ENCODE measurements at regions not wholly inside any gene's neighbourhood (a gene's known extent, or its start where the extent isn't known, plus 50 kb on each side); places are given as distances from the start of the nearest gene placed in this dataset.
A peak's percentile ranks its signal among the peaks of the same experiment; 100 is the strongest.
"Not testable (repeated sequence)": the region's sequence is repeated elsewhere in the genome, so short reads cannot be mapped to it uniquely, and the experiment has no call there.

GRCh38 chr19:33866696-33867095 lies 70.0 kb downstream of the KCTD15 start:
- ATAC-seq = no peak
- no peaks in the 10 kb centered on the region for H3K9me3 ChIP-seq (ENCODE audit: control insufficient read depth, low read length)
- intact Hi-C loops (cut with DNase I) = no loop called here

DNA sequence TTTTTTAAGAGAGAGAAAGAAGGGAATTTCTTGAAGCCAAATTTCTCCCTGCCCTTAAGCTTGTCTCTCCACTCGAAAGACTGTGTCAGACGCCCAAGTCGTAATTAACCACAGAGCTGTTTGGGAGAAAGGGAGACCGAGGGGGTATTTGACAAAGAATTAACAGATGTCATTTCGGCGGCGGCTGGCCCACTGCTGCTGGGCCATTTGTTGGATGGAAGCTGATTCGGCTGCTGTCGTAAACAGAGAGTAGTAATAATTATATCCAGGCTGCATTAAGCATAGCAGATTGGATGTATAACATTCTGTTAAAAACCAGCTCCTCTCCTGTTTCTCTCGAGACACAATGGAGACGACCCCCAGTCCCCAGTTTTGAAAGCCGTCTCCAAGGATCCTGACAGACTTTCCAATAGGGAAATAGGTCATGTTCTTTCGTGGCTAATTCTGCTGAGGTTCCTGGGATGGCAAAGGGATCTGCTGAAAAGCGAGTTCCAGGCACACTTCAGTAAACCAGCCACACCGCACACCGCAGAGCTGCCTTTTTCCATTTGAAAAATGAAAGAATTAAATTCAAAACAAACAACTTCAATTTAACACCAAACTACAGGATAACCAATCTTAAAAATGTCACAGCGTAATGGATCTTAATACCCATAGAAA lies 71.5 kb downstream of the KCTD15 start:
- no peak for ATAC-seq
- WGBS = 45% methylated on average over 17 of the region's 17 CpGs
- intact Hi-C loops (cut with DNase I) = no loop called here

More at GRCh38 chr19:33866696-33867095, 70.0 kb downstream of the KCTD15 start:
- H3K27ac ChIP-seq (ENCODE audit: low read length) = no peak overlapping the region
- no peaks in the 10 kb centered on the region for H3K4me1 ChIP-seq (ENCODE audit: control insufficient read depth, insufficient read depth, low read length)
- 94% methylated on average over 5 of the region's 5 CpGs for WGBS
- no peak for DNase-seq
- no peak overlapping the region for H3K4me3 ChIP-seq (ENCODE audit: low read length)
- no peaks in the 10 kb centered on the region for H3K27me3 ChIP-seq (ENCODE audit: control insufficient read depth, insufficient read depth)

GRCh38 chr19:33868788-33869412 lies 72.2 kb downstream of the KCTD15 start:
- intact Hi-C loops (cut with DNase I) = no loop called here
- no peak overlapping the region for H3K27ac ChIP-seq (ENCODE audit: low read length)
- peak; percentile 65 to 83 (median 82) for DNase-seq

More for the DNA sequence above, 71.5 kb downstream of the KCTD15 start:
- H3K4me1 ChIP-seq (ENCODE audit: control insufficient read depth, insufficient read depth, low read length) = no peaks in the 10 kb centered on the region
- peak overlapping the region; percentile 30 for H3K4me3 ChIP-seq (ENCODE audit: low read length)
- H3K9me3 ChIP-seq (ENCODE audit: control insufficient read depth, low read length) = no peaks in the 10 kb centered on the region
- H3K27me3 ChIP-seq (ENCODE audit: control insufficient read depth, insufficient read depth) = no peaks in the 10 kb centered on the region
- peak in 1 of 3 donors; percentile 48 for DNase-seq
- H3K27ac ChIP-seq (ENCODE audit: low read length) = no peak overlapping the region

GRCh38 chr19:33870298-33870932 lies 73.7 kb downstream of the KCTD15 start:
- WGBS = 97% methylated on average over 1 of the region's 1 CpG
- H3K4me1 ChIP-seq (ENCODE audit: control insufficient read depth, insufficient read depth, low read length); intact Hi-C loops (cut with DNase I): not testable (repeated sequence)

More at GRCh38 chr19:33868788-33869412, 72.2 kb downstream of the KCTD15 start:
- no peaks in the 10 kb centered on the region for H3K4me1 ChIP-seq (ENCODE audit: control insufficient read depth, insufficient read depth, low read length)
- H3K9me3 ChIP-seq (ENCODE audit: control insufficient read depth, low read length) = no peaks in the 10 kb centered on the region
- 20% methylated on average over 21 of the region's 21 CpGs for WGBS
- H3K27me3 ChIP-seq (ENCODE audit: control insufficient read depth, insufficient read depth) = no peaks in the 10 kb centered on the region
- H3K4me3 ChIP-seq (ENCODE audit: low read length) = peak overlapping the region; percentile 30
- ATAC-seq = peak; percentile 94 to 95

DNA sequence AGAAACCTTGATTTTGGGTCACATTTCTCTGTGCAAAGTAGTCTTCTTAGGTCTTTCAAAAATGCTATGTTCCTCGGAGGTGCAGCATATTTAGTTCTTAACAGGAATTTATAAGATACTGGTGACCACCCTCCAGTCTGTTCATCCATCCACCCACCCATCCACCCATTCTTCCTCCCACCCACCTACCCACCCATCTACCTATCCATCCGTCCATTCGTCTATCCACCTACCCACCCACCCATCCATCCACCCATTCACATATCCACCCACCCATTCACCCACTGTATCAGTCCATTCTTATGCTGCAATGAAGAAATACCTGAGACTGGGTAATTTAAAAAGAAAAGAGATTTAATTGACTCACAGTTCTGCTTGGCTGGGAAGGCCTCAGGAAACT lies 74.9 kb downstream of the KCTD15 start:
- H3K27ac ChIP-seq (ENCODE audit: low read length) = no peak overlapping the region
- intact Hi-C loops (cut with DNase I) = no loop called here
- no peaks in the 10 kb centered on the region for H3K9me3 ChIP-seq (ENCODE audit: control insufficient read depth, low read length)
- no peak for DNase-seq
- H3K4me3 ChIP-seq (ENCODE audit: low read length) = no peak overlapping the region
- ATAC-seq = no peak
- WGBS = 94% methylated on average over 3 of the region's 3 CpGs
- no peaks in the 10 kb centered on the region for H3K4me1 ChIP-seq (ENCODE audit: control insufficient read depth, insufficient read depth, low read length)
- H3K27me3 ChIP-seq (ENCODE audit: control insufficient read depth, insufficient read depth) = no peaks in the 10 kb centered on the region

More at GRCh38 chr19:33870298-33870932, 73.7 kb downstream of the KCTD15 start:
- not testable (repeated sequence) for ATAC-seq; H3K27me3 ChIP-seq (ENCODE audit: control insufficient read depth, insufficient read depth); DNase-seq; H3K4me3 ChIP-seq (ENCODE audit: low read length); H3K27ac ChIP-seq (ENCODE audit: low read length); H3K9me3 ChIP-seq (ENCODE audit: control insufficient read depth, low read length)

GRCh38 chr19:33872445-33873320 lies 76.0 kb downstream of the KCTD15 start:
- 89% methylated on average over 4 of the region's 4 CpGs for WGBS

GRCh38 chr19:33875071-33875470 lies 78.4 kb downstream of the KCTD15 start:
- WGBS = 64% methylated on average over 8 of the region's 8 CpGs
- Histone ChIP-seq H3K9me3 (ENCODE audit: control insufficient read depth, low read length) (no peaks in the 10 kb centered on the region), H3K27me3 (ENCODE audit: control insufficient read depth, insufficient read depth) (no peaks in the 10 kb centered on the region), H3K4me1 (ENCODE audit: control insufficient read depth, insufficient read depth, low read length) (no peaks in the 10 kb centered on the region), H3K4me3 (ENCODE audit: low read length) (no peak overlapping the region), H3K27ac (ENCODE audit: low read length) (no peak overlapping the region)
- DNase-seq = no peak
- no peak for ATAC-seq
- intact Hi-C loops (cut with DNase I) = no loop called here

More at GRCh38 chr19:33872445-33873320, 76.0 kb downstream of the KCTD15 start:
- no peak for ATAC-seq
- Histone ChIP-seq H3K4me1 (ENCODE audit: control insufficient read depth, insufficient read depth, low read length) (no peaks in the 10 kb centered on the region), H3K27me3 (ENCODE audit: control insufficient read depth, insufficient read depth) (no peaks in the 10 kb centered on the region), H3K9me3 (ENCODE audit: control insufficient read depth, low read length) (no peaks in the 10 kb centered on the region), H3K27ac (ENCODE audit: low read length) (no peak overlapping the region), H3K4me3 (ENCODE audit: low read length) (no peak overlapping the region)
- intact Hi-C loops (cut with DNase I) = no loop called here
- DNase-seq = no peak

DNA sequence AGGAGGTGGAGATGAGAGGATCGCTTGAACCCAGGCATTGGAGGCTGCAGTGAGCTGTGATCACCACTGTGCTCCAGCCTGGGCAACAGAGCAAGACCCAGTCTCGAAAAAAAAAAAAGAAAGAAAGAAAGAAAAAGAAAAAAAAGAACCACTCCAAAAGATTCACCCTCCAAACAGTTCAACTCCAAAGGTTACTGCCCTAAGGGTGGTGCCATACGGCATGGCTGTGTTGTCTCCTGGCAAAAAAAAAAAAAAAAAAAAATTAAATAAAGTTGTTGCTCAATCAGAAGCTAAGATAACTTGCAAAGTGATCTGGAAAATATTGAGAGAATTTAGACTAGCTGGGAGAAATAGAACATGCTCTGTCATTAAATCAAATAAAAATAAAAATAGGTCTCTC lies 79.5 kb downstream of the KCTD15 start:
- intact Hi-C loops (cut with DNase I) = no loop called here
- WGBS = 81% methylated on average over 3 of the region's 3 CpGs
- Histone ChIP-seq H3K4me3 (ENCODE audit: low read length) (no peak overlapping the region), H3K27me3 (ENCODE audit: control insufficient read depth, insufficient read depth) (no peaks in the 10 kb centered on the region), H3K4me1 (ENCODE audit: control insufficient read depth, insufficient read depth, low read length) (no peaks in the 10 kb centered on the region), H3K9me3 (ENCODE audit: control insufficient read depth, low read length) (no peaks in the 10 kb centered on the region), H3K27ac (ENCODE audit: low read length) (no peak overlapping the region)
- DNase-seq (no peak), ATAC-seq (no peak)

- no peak for ATAC-seq
- Histone ChIP-seq H3K9me3 (ENCODE audit: control insufficient read depth, low read length) (no peaks in the 10 kb centered on the region), H3K4me3 (ENCODE audit: low read length) (no peak overlapping the region), H3K27ac (ENCODE audit: low read length) (no peak overlapping the region), H3K27me3 (ENCODE audit: control insufficient read depth, insufficient read depth) (no peaks in the 10 kb centered on the region), H3K4me1 (ENCODE audit: control insufficient read depth, insufficient read depth, low read length) (no peaks in the 10 kb centered on the region)
- no peak for DNase-seq
- WGBS = 75% methylated on average over 13 of the region's 13 CpGs
- intact Hi-C loops (cut with DNase I) = no loop called here
These were observed 81.4 kb downstream of the KCTD15 start for GRCh38 chr19:33878030-33878544.

GRCh38 chr19:33878910-33879810 lies 82.5 kb downstream of the KCTD15 start:
- Histone ChIP-seq H3K27ac (ENCODE audit: low read length) (no peak overlapping the region), H3K9me3 (ENCODE audit: control insufficient read depth, low read length) (no peaks in the 10 kb centered on the region), H3K4me3 (ENCODE audit: low read length) (no peak overlapping the region), H3K4me1 (ENCODE audit: control insufficient read depth, insufficient read depth, low read length) (no peaks in the 10 kb centered on the region), H3K27me3 (ENCODE audit: control insufficient read depth, insufficient read depth) (no peaks in the 10 kb centered on the region)
- WGBS = 90% methylated on average over 11 of the region's 11 CpGs
- ATAC-seq = no peak
- intact Hi-C loops (cut with DNase I) = no loop called here
- DNase-seq = no peak
